Keratinocyte (primary cell): ENCODE measurements at regions not wholly inside any gene's neighbourhood (a gene's known extent, or its start where the extent isn't known, plus 50 kb on each side); places are given as distances from the start of the nearest gene placed in this dataset.

Source experiments
- DNase-seq: peaks from one replicate; pipeline ENCODE4 v3.0.0-alpha.2; 2011; ENCODE audit warnings: low read depth, missing footprints, low spot score
- FAIRE-seq: peaks from 2 replicates; lab custom pipeline; 2011; peaks lifted over from hg19 to GRCh38; lab: Jason Lieb, UNC
- H2AFZ ChIP-seq: 2 replicates; pipeline ENCODE4 v1.6.0; 2012; ENCODE audit warnings: low read length, control low read depth, inconsistent platforms; ENCODE audit not compliant: control insufficient read depth
- H3K27ac ChIP-seq: 2 replicates; pipeline ENCODE4 v1.5.1; 2011; ENCODE audit warnings: low read length; ENCODE audit not compliant: control insufficient read depth, insufficient read depth
- H3K27me3 ChIP-seq: 3 replicates; pipeline ENCODE4 v1.6.0; 2011; ENCODE audit warnings: low read length; ENCODE audit not compliant: control insufficient read depth, insufficient read depth; ENCODE audit errors: extremely low read depth
- H3K36me3 ChIP-seq, 2 experiments: 2 replicates in 1 of 2; 3 replicates in 1 of 2; pipeline ENCODE4 v1.5.1; 2011; ENCODE audit warnings: low read length in 2 of 2, mild to moderate bottlenecking in 1 of 2; ENCODE audit not compliant: control insufficient read depth in 2 of 2, insufficient read depth in 2 of 2; ENCODE audit errors: extremely low read depth in 1 of 2
- H3K4me1 ChIP-seq: 3 replicates; pipeline ENCODE4 v1.5.1; 2011; ENCODE audit warnings: low read length; ENCODE audit not compliant: control insufficient read depth, insufficient read depth; ENCODE audit errors: extremely low read depth
- H3K4me2 ChIP-seq: 3 replicates; pipeline ENCODE4 v1.6.0; 2011; ENCODE audit warnings: low read depth, low read length; ENCODE audit not compliant: control insufficient read depth, insufficient read depth; ENCODE audit errors: extremely low read depth
- H3K4me3 ChIP-seq, 3 experiments: fragments of 200-600 bp in 1 of 3; sonication (generic) in 1 of 3; 2 replicates in 2 of 3; 3 replicates in 1 of 3; pipeline ENCODE4 v1.5.1; 2011 to 2016; ENCODE audit warnings: low read length in 3 of 3, mild to moderate bottlenecking in 3 of 3, control low read depth in 2 of 3, inconsistent platforms in 1 of 3, low read depth in 1 of 3, mixed read lengths in 1 of 3, mixed run types in 1 of 3, moderate library complexity in 1 of 3; ENCODE audit not compliant: control insufficient read depth in 2 of 3, insufficient read depth in 2 of 3; ENCODE audit errors: extremely low read depth in 1 of 3
- H3K79me2 ChIP-seq: 2 replicates; pipeline ENCODE4 v1.6.0; 2012; ENCODE audit warnings: low read length; ENCODE audit not compliant: control insufficient read depth, insufficient read depth
- H3K9ac ChIP-seq: 3 replicates; pipeline ENCODE4 v1.6.0; 2011; ENCODE audit warnings: low read length; ENCODE audit not compliant: control insufficient read depth, insufficient read depth; ENCODE audit errors: extremely low read depth
- H3K9me1 ChIP-seq: 3 replicates; pipeline ENCODE4 v1.6.0; 2011; ENCODE audit warnings: low read length; ENCODE audit not compliant: control insufficient read depth, insufficient read depth; ENCODE audit errors: extremely low read depth
- H3K9me3 ChIP-seq: 2 replicates; pipeline ENCODE4 v1.5.1; 2012; ENCODE audit warnings: low read depth, low read length; ENCODE audit not compliant: control insufficient read depth
- H4K20me1 ChIP-seq: 3 replicates; pipeline ENCODE4 v1.6.0; 2011; ENCODE audit warnings: low read length; ENCODE audit not compliant: control insufficient read depth, insufficient read depth; ENCODE audit errors: extremely low read depth
- CTCF ChIP-seq, 3 experiments: IDR thresholded peaks in 1 of 3; conservative IDR thresholded peaks in 1 of 3; optimal IDR thresholded peaks in 1 of 3; 2 replicates in 2 of 3; 3 replicates in 1 of 3; pipeline versions ENCODE3 to v1.5.1; 2011; ENCODE audit warnings: low read length in 3 of 3, mild to moderate bottlenecking in 3 of 3, moderate library complexity in 2 of 3, control low read depth in 1 of 3, inconsistent platforms in 1 of 3; ENCODE audit not compliant: insufficient read depth in 2 of 3; ENCODE audit errors: extremely low read depth in 1 of 3
- EZH2 ChIP-seq: IDR thresholded peaks from one replicate; pipeline ENCODE4 v1.6.1; 2012; ENCODE audit warnings: inconsistent platforms, mild to moderate bottlenecking, low read length, moderate library complexity
- dilution Hi-C: fragments of 300-500 bp; cut with MboI; formaldehyde crosslinking; loops from one replicate; pipeline ENCODE4 v1.7.0; 2020; ENCODE audit warnings: low sequenced_read_pairs; ENCODE audit not compliant: extremely low pct_ligation_motif_present

GRCh38 chr6:8973395-8973794 lies 538.0 kb upstream of the SLC35B3 start:
- no peaks in the 10 kb centered on the region for H3K9me1 ChIP-seq
- H3K9ac ChIP-seq = no peak overlapping the region
- H3K27me3 ChIP-seq = no peaks in the 10 kb centered on the region
- H3K79me2 ChIP-seq = no peaks in the 10 kb centered on the region
- FAIRE-seq (no peak), DNase-seq (no peak)
- TF ChIP-seq EZH2 (no peak), CTCF (optimal IDR thresholded peaks at IDR 0.05 in 1 of 3, IDR thresholded peaks at IDR 0.05 in 1 of 3, conservative IDR thresholded peaks at IDR 0.05 in 1 of 3; ENCODE audit: extremely low read depth in 1 of 3, insufficient read depth in 2 of 3, low read length in 3 of 3) (no peak)
- H2AFZ ChIP-seq = no peak overlapping the region
- no peaks in the 10 kb centered on the region for H3K36me3 ChIP-seq
- H3K27ac ChIP-seq = no peak overlapping the region
- dilution Hi-C loops = no loop called here
- no peak overlapping the region for H3K4me2 ChIP-seq
- H3K9me3 ChIP-seq = no peaks in the 10 kb centered on the region
- H3K4me3 ChIP-seq = no peak overlapping the region
- no peaks in the 10 kb centered on the region for H3K4me1 ChIP-seq
- H4K20me1 ChIP-seq = no peaks in the 10 kb centered on the region

- Histone ChIP-seq H3K4me3 (no peak overlapping the region), H4K20me1 (no peaks in the 10 kb centered on the region), H3K9me3 (no peaks in the 10 kb centered on the region), H3K9ac (no peak overlapping the region), H3K27ac (no peak overlapping the region), H3K4me1 (no peaks in the 10 kb centered on the region), H3K79me2 (no peaks in the 10 kb centered on the region), H2AFZ (no peak overlapping the region), H3K36me3 (no peaks in the 10 kb centered on the region), H3K9me1 (no peaks in the 10 kb centered on the region), H3K27me3 (no peaks in the 10 kb centered on the region), H3K4me2 (no peak overlapping the region)
- DNase-seq (no peak), FAIRE-seq (no peak)
- TF ChIP-seq EZH2 = no peak
- TF ChIP-seq CTCF (optimal IDR thresholded peaks at IDR 0.05 in 1 of 3, IDR thresholded peaks at IDR 0.05 in 1 of 3, conservative IDR thresholded peaks at IDR 0.05 in 1 of 3; ENCODE audit: extremely low read depth in 1 of 3, insufficient read depth in 2 of 3, low read length in 3 of 3) = no peak
- dilution Hi-C loops = no loop called here
These were observed 534.4 kb upstream of the SLC35B3 start for GRCh38 chr6:8969747-8970146.
